ENCODE measurements at regions not wholly inside any gene's neighbourhood (a gene's known extent, or its start where the extent isn't known, plus 50 kb on each side); places are given as distances from the start of the nearest gene placed in this dataset.

GRCh38 chr6:76347539-76347938 lies 275.1 kb upstream of the IMPG1 start:
- no peak for DNase-seq

GRCh38 chr6:76342611-76343160 lies 270.2 kb upstream of the IMPG1 start:
- no peak for DNase-seq

GRCh38 chr6:76330031-76330430 lies 257.6 kb upstream of the IMPG1 start:
- no peak for DNase-seq

- DNase-seq, result no peak
Measured at GRCh38 chr6:76326871-76327270, 254.4 kb upstream of the IMPG1 start.
